Mesendoderm (in vitro differentiated cells): ENCODE measurements at regions not wholly inside any gene's neighbourhood (a gene's known extent, or its start where the extent isn't known, plus 50 kb on each side); places are given as distances from the start of the nearest gene placed in this dataset.
A peak's percentile ranks its signal among the peaks of the same experiment; 100 is the strongest.

Experiments
- DNase-seq: peaks from one replicate; pipeline ENCODE4 v3.0.0; 2013
- H2AK5ac ChIP-seq: 2 replicates; pipeline ENCODE4 v1.6.1; 2013; ENCODE audit warnings: low read length, inconsistent platforms
- H2BK120ac ChIP-seq: 2 replicates; pipeline ENCODE4 v1.6.1; 2013; ENCODE audit warnings: low read depth, mild to moderate bottlenecking, low read length, moderate library complexity, mixed read lengths
- H2BK15ac ChIP-seq: replicated peaks from 2 replicates; pipeline ENCODE4 v1.6.1; 2013; ENCODE audit warnings: low read depth, mild to moderate bottlenecking, moderate library complexity
- H2BK5ac ChIP-seq: 2 replicates; pipeline ENCODE4 v1.6.1; 2013; ENCODE audit warnings: low read length, inconsistent platforms
- H3K18ac ChIP-seq: 2 replicates; pipeline ENCODE4 v1.6.1; 2013; ENCODE audit warnings: mild to moderate bottlenecking, low read length, mixed read lengths
- H3K23ac ChIP-seq: one replicate; pipeline ENCODE4 v1.6.1; 2013; ENCODE audit warnings: low read length
- H3K27ac ChIP-seq: 2 replicates; pipeline ENCODE4 v1.5.1; 2013; ENCODE audit warnings: low read depth, mild to moderate bottlenecking, inconsistent platforms, low read length, moderate library complexity
- H3K27me3 ChIP-seq: 2 replicates; pipeline ENCODE4 v1.6.1; 2013; ENCODE audit warnings: low read length, control low read depth, mild to moderate bottlenecking, inconsistent platforms; ENCODE audit not compliant: insufficient read depth, poor library complexity
- H3K36me3 ChIP-seq: 2 replicates; pipeline ENCODE4 v1.6.1; 2013; ENCODE audit warnings: low read length, inconsistent platforms; ENCODE audit not compliant: control insufficient read depth, insufficient read depth
- H3K4ac ChIP-seq: one replicate; pipeline ENCODE4 v1.6.1; 2013; ENCODE audit warnings: low read depth, mild to moderate bottlenecking, low read length, moderate library complexity
- H3K4me1 ChIP-seq: 2 replicates; pipeline ENCODE4 v1.6.1; 2013; ENCODE audit warnings: low read depth, low read length, inconsistent platforms; ENCODE audit not compliant: control insufficient read depth
- H3K4me2 ChIP-seq: 2 replicates; pipeline ENCODE4 v1.6.1; 2013; ENCODE audit warnings: low read length
- H3K4me3 ChIP-seq: 2 replicates; pipeline ENCODE4 v1.5.1; 2013; ENCODE audit warnings: mild to moderate bottlenecking, low read length
- H3K56ac ChIP-seq: one replicate; pipeline ENCODE4 v1.6.1; 2013; ENCODE audit warnings: low read length
- H3K79me1 ChIP-seq: 2 replicates; pipeline ENCODE4 v1.6.1; 2013; ENCODE audit warnings: low read length, inconsistent platforms
- H3K79me2 ChIP-seq: 2 replicates; pipeline ENCODE4 v1.6.1; 2013; ENCODE audit warnings: mild to moderate bottlenecking, low read length; ENCODE audit not compliant: control insufficient read depth, insufficient read depth
- H3K9ac ChIP-seq: 2 replicates; pipeline ENCODE4 v1.6.1; 2013; ENCODE audit warnings: low read length, inconsistent platforms
- H4K5ac ChIP-seq: one replicate; pipeline ENCODE4 v1.6.1; 2013; ENCODE audit warnings: low read length
- H4K8ac ChIP-seq: one replicate; pipeline ENCODE4 v1.6.1; 2013; ENCODE audit warnings: low read depth, mild to moderate bottlenecking, control low read depth, low read length, moderate library complexity
- whole genome bisulfite sequencing: extraction: QIAGEN DNeasy Blood & Tissue Kit; methylation state at CpG from one replicate; pipeline ENCODE4 v1.1.7; 2013; ENCODE audit warnings: low lambda C conversion rate, missing lambda C conversion rate; ENCODE audit not compliant: insufficient coverage; ENCODE audit errors: extremely low coverage; 5-methylcytosine and 5-hydroxymethylcytosine counted together

DNA sequence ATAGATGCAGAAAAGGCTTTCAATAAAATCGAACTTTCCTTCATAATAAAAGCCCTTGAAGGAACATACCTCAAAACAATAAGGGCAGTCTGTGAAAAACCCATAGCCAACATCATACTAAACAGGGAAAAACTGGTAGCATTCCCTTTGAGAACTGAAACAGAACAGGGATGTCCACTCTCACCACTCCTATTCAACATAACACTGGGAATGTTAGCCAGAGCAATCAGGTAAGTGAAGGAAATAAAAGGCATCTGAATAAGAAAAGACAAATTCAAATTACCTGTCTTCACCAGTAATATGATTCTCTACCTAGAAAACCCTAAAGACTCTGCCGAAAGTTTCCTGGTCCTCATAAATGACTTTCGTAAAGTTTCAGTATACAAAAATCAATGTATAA lies 861.0 kb upstream of the VRK2 start:
- Histone ChIP-seq H2BK15ac (no peak overlapping the region), H4K5ac (no peak overlapping the region), H2BK5ac (no peak overlapping the region), H3K9ac (no peak overlapping the region), H3K27ac (no peak overlapping the region), H3K23ac (no peak overlapping the region), H3K79me1 (no peaks in the 10 kb centered on the region), H2BK120ac (no peak overlapping the region), H4K8ac (no peak overlapping the region), H3K4me2 (no peak overlapping the region), H2AK5ac (no peak overlapping the region), H3K79me2 (no peaks in the 10 kb centered on the region), H3K18ac (no peak overlapping the region), H3K4me1 (no peaks in the 10 kb centered on the region), H3K27me3 (no peaks in the 10 kb centered on the region), H3K4me3 (no peak overlapping the region), H3K36me3 (no peaks in the 10 kb centered on the region), H3K4ac (no peak overlapping the region), H3K56ac (no peak overlapping the region)
- WGBS, result no CpG with 5 or more reads among the region's 3 CpGs
- no peak for DNase-seq

DNA sequence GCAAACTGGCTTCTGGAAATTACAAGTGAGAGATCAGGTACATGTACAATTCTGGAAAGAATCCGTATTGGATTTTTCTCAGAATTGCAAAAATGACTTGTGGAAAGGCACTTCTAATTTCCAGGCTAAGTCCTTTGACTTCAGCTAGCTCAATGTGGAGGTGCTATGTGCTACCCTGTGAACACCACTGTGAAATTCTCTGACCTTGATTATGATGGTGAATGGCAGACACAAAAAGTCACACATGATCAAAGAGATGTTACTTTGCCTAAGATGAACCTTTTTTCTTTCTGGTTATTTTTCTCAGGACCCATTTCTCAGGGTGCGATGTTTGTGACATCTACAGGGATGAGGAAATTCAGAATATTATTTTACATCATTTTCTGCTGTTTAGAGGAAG lies 856.6 kb upstream of the VRK2 start:
- WGBS, result no CpG with 5 or more reads among the region's 2 CpGs
- Histone ChIP-seq H4K5ac (no peak overlapping the region), H3K56ac (no peak overlapping the region), H3K79me1 (no peaks in the 10 kb centered on the region), H3K27me3 (no peaks in the 10 kb centered on the region), H3K4me3 (no peak overlapping the region), H3K27ac (no peak overlapping the region), H2BK120ac (no peak overlapping the region), H3K4me2 (no peak overlapping the region), H3K4me1 (no peaks in the 10 kb centered on the region), H3K18ac (no peak overlapping the region), H2BK5ac (no peak overlapping the region), H3K4ac (no peak overlapping the region), H4K8ac (no peak overlapping the region), H2BK15ac (no peak overlapping the region), H3K36me3 (no peaks in the 10 kb centered on the region), H2AK5ac (no peak overlapping the region), H3K79me2 (no peaks in the 10 kb centered on the region), H3K23ac (no peak overlapping the region), H3K9ac (no peak overlapping the region)
- DNase-seq, result no peak

DNA sequence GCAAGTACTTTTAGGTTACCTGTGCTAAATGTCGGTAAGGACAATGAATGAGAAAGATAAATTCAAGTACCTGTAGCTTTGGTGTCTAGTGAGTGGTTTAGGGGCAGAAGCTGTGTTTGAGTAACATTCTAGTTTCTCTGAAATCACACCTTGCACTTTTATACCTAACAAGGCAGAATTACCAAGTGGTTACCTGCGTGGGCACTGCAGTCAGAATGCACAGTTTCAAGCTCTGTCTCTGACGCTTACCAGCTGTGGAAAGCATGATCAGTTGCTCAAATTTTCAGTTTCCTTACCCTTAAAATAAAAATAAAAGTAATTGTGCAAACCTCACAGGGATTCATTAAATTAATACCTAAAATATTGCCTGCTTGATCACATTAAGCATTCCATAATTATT lies 846.9 kb upstream of the VRK2 start:
- H2BK5ac ChIP-seq, result no peak overlapping the region
- DNase-seq, result no peak
- no CpG with 5 or more reads among the region's 3 CpGs for WGBS
- H2BK15ac ChIP-seq, result no peak overlapping the region
- no peaks in the 10 kb centered on the region for H3K36me3 ChIP-seq
- H3K4me2 ChIP-seq, result no peak overlapping the region
- no peak overlapping the region for H3K23ac ChIP-seq
- H3K27me3 ChIP-seq, result no peaks in the 10 kb centered on the region
- no peak overlapping the region for H3K56ac ChIP-seq
- H3K9ac ChIP-seq, result no peak overlapping the region
- H3K79me2 ChIP-seq, result no peaks in the 10 kb centered on the region
- no peak overlapping the region for H2BK120ac ChIP-seq
- H4K5ac ChIP-seq, result no peak overlapping the region
- no peaks in the 10 kb centered on the region for H3K79me1 ChIP-seq
- H3K4me3 ChIP-seq, result no peak overlapping the region
- H3K18ac ChIP-seq, result no peak overlapping the region
- no peak overlapping the region for H3K4ac ChIP-seq
- no peaks in the 10 kb centered on the region for H3K4me1 ChIP-seq
- H2AK5ac ChIP-seq, result no peak overlapping the region
- no peak overlapping the region for H3K27ac ChIP-seq
- no peak overlapping the region for H4K8ac ChIP-seq

DNA sequence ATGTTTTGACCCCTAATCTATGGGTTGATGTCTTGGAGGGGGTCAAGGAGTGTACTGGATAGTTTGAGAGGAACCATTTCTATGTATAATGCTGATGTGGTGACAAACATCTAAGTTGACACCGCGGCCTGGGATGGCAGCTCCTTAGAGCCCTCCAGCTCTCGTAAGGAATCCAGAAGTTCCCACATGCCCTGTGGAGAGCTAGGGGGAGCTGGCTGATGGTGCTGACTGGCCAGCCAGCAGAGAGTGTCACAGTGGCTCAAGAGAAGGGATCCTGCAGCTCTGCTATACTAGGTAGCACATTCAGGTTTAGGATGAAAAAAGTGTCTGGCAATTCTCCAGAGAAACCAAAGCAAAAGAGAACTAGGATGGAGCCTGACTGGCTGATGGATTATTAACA lies 842.2 kb upstream of the VRK2 start:
- H3K79me2 ChIP-seq, result no peaks in the 10 kb centered on the region
- no peak overlapping the region for H3K56ac ChIP-seq
- H3K4ac ChIP-seq, result no peak overlapping the region
- no peak overlapping the region for H2BK15ac ChIP-seq
- no peak overlapping the region for H4K8ac ChIP-seq
- H3K27me3 ChIP-seq, result no peaks in the 10 kb centered on the region
- no peak overlapping the region for H3K18ac ChIP-seq
- H3K4me2 ChIP-seq, result no peak overlapping the region
- H4K5ac ChIP-seq, result no peak overlapping the region
- no peaks in the 10 kb centered on the region for H3K4me1 ChIP-seq
- H3K36me3 ChIP-seq, result no peaks in the 10 kb centered on the region
- WGBS, result no CpG with 5 or more reads among the region's 3 CpGs
- H3K79me1 ChIP-seq, result no peaks in the 10 kb centered on the region
- H3K23ac ChIP-seq, result no peak overlapping the region
- no peak overlapping the region for H2AK5ac ChIP-seq
- DNase-seq, result peak; percentile 6
- H3K4me3 ChIP-seq, result no peak overlapping the region
- H2BK5ac ChIP-seq, result no peak overlapping the region
- H3K27ac ChIP-seq, result no peak overlapping the region
- H3K9ac ChIP-seq, result no peak overlapping the region
- H2BK120ac ChIP-seq, result no peak overlapping the region

DNA sequence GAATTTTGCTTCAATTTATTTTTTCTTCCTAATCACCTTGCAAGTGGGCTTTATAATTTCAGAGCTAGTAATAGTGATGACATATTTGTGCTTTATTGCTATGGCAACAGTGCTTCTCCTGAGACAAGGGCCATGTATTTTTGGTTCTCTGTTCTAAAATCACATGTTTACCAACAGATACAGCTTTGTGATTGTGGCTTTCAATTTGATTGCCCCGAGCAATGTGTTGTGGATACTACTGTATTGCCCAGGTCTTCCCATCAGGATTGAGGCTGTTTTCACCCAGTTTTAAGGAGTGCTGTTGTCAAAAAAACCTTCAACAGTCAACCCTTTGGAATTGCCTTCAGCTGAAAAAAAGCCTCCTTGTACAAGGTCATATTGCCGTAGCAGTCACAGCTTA lies 841.4 kb upstream of the VRK2 start:
- no peak overlapping the region for H2BK15ac ChIP-seq
- H3K4me3 ChIP-seq, result no peak overlapping the region
- H3K18ac ChIP-seq, result no peak overlapping the region
- H4K5ac ChIP-seq, result no peak overlapping the region
- DNase-seq, result no peak
- no peak overlapping the region for H3K4me2 ChIP-seq
- H3K9ac ChIP-seq, result no peak overlapping the region
- H3K27me3 ChIP-seq, result no peaks in the 10 kb centered on the region
- H3K4ac ChIP-seq, result no peak overlapping the region
- WGBS, result no CpG with 5 or more reads among the region's 2 CpGs
- H2BK120ac ChIP-seq, result no peak overlapping the region
- no peaks in the 10 kb centered on the region for H3K4me1 ChIP-seq
- H2BK5ac ChIP-seq, result no peak overlapping the region
- no peaks in the 10 kb centered on the region for H3K79me1 ChIP-seq
- no peak overlapping the region for H3K56ac ChIP-seq
- no peak overlapping the region for H3K23ac ChIP-seq
- H3K27ac ChIP-seq, result no peak overlapping the region
- H2AK5ac ChIP-seq, result no peak overlapping the region
- no peak overlapping the region for H4K8ac ChIP-seq
- H3K36me3 ChIP-seq, result no peaks in the 10 kb centered on the region
- H3K79me2 ChIP-seq, result no peaks in the 10 kb centered on the region

DNA sequence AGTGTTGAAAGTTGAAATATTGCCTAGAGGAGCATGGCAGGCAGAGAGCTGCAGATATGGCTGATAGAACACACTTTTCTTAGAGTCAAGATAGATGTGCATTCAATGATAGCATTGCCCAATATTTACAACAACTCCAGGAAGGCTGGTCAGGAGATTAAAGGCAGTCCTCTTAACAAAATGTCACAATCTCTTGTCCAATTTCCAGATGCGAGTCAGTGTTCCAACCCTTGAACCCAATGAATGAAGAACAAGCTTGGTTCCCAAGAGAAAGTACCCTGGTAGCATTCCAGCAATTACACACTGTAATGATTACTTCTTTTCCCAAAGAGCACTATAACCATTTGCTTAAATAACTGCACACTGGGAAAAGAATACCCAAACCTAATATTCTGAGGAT lies 839.4 kb upstream of the VRK2 start:
- no peak overlapping the region for H2AK5ac ChIP-seq
- no peak overlapping the region for H4K8ac ChIP-seq
- no CpG with 5 or more reads among the region's 1 CpG for WGBS
- no peaks in the 10 kb centered on the region for H3K4me1 ChIP-seq
- no peak overlapping the region for H2BK15ac ChIP-seq
- no peak overlapping the region for H3K4me3 ChIP-seq
- no peaks in the 10 kb centered on the region for H3K79me2 ChIP-seq
- no peaks in the 10 kb centered on the region for H3K36me3 ChIP-seq
- H3K4me2 ChIP-seq, result no peak overlapping the region
- H3K27ac ChIP-seq, result no peak overlapping the region
- H2BK120ac ChIP-seq, result no peak overlapping the region
- H3K23ac ChIP-seq, result no peak overlapping the region
- H3K27me3 ChIP-seq, result no peaks in the 10 kb centered on the region
- no peak overlapping the region for H4K5ac ChIP-seq
- H2BK5ac ChIP-seq, result no peak overlapping the region
- no peak for DNase-seq
- no peak overlapping the region for H3K56ac ChIP-seq
- H3K4ac ChIP-seq, result no peak overlapping the region
- no peaks in the 10 kb centered on the region for H3K79me1 ChIP-seq
- H3K18ac ChIP-seq, result no peak overlapping the region
- H3K9ac ChIP-seq, result no peak overlapping the region
